Stimulated activated CD4-positive, alpha-beta T cell treated with anti-CD3 and anti-CD28 coated beads, Interleukin-15, amount 100 ng/mL, for 24 hours (primary cell): ENCODE measurements at regions not wholly inside any gene's neighbourhood (a gene's known extent, or its start where the extent isn't known, plus 50 kb on each side); places are given as distances from the start of the nearest gene placed in this dataset.
"Not testable (repeated sequence)": the region's sequence is repeated elsewhere in the genome, so short reads cannot be mapped to it uniquely, and the experiment has no call there.

Source experiments
- DNase-seq: peaks from one replicate; pipeline ENCODE4 v3.0.0-alpha.2; 2020

- peak; percentile 19 for DNase-seq
These were observed 229.0 kb downstream of the STK31 start for GRCh38 chr7:23938937-23939552.

- DNase-seq, result not testable (repeated sequence)
These were observed 229.7 kb downstream of the STK31 start for GRCh38 chr7:23939747-23940146.

- DNase-seq, result no peak
These were observed 231.5 kb downstream of the STK31 start for GRCh38 chr7:23941551-23941950.

- no peak for DNase-seq
These were observed 232.0 kb downstream of the STK31 start for GRCh38 chr7:23942032-23942431.

- DNase-seq, result no peak
These were observed 234.1 kb downstream of the STK31 start for GRCh38 chr7:23944131-23944530.

- DNase-seq, result no peak
These were observed 235.5 kb downstream of the STK31 start for GRCh38 chr7:23945472-23945871.

GRCh38 chr7:23955145-23955544 is 245.1 kb downstream of the STK31 start:
- DNase-seq, result no peak

- DNase-seq, result no peak
These were observed 245.7 kb downstream of the STK31 start for GRCh38 chr7:23955600-23956149.

GRCh38 chr7:23956772-23957576 is 247.0 kb downstream of the STK31 start:
- no peak for DNase-seq

GRCh38 chr7:23959821-23960220 is 249.8 kb downstream of the STK31 start:
- no peak for DNase-seq

GRCh38 chr7:23960361-23960760 is 250.3 kb downstream of the STK31 start:
- DNase-seq, result no peak

GRCh38 chr7:23963461-23964165 is 253.6 kb downstream of the STK31 start:
- no peak for DNase-seq

GRCh38 chr7:23964715-23965114 is 254.7 kb downstream of the STK31 start:
- no peak for DNase-seq

- DNase-seq, result no peak
These were observed 255.3 kb downstream of the STK31 start for GRCh38 chr7:23965296-23965695.

GRCh38 chr7:23966941-23967340 is 256.9 kb downstream of the STK31 start:
- DNase-seq, result no peak

- peak; percentile 37 for DNase-seq
These were observed 258.1 kb downstream of the STK31 start for GRCh38 chr7:23967949-23968599.

- DNase-seq, result no peak
These were observed 258.8 kb downstream of the STK31 start for GRCh38 chr7:23968791-23969190.

GRCh38 chr7:23969443-23969842 is 259.4 kb downstream of the STK31 start:
- no peak for DNase-seq

GRCh38 chr7:23970193-23970592 is 260.2 kb downstream of the STK31 start:
- no peak for DNase-seq

- DNase-seq, result no peak
These were observed 261.0 kb downstream of the STK31 start for GRCh38 chr7:23971031-23971430.

GRCh38 chr7:23972057-23972456 is 262.0 kb downstream of the STK31 start:
- no peak for DNase-seq

GRCh38 chr7:23973264-23973663 is 263.2 kb downstream of the STK31 start:
- DNase-seq, result no peak

GRCh38 chr7:23980081-23980480 is 270.1 kb downstream of the STK31 start:
- DNase-seq, result no peak
